T-helper 1 cell treated with Interleukin-12 subunit alpha and Interleukin-12 subunit beta and Interleukin-4 antibody, amounts not matched to agents 30 μg/mL and 1 μg/mL, for 36 hours (primary cell): ENCODE measurements at regions not wholly inside any gene's neighbourhood (a gene's known extent, or its start where the extent isn't known, plus 50 kb on each side); places are given as distances from the start of the nearest gene placed in this dataset.

Experiments
- H3K27ac Mint-ChIP-seq: one replicate; pipeline ENCODE4 v1.8.0; 2021; ENCODE audit warnings: mild to moderate bottlenecking, mixed read lengths
- H3K27me3 Mint-ChIP-seq: one replicate; pipeline ENCODE4 v1.8.0; 2021; ENCODE audit warnings: low read depth, mixed read lengths
- H3K36me3 Mint-ChIP-seq: one replicate; pipeline ENCODE4 v1.8.0; 2021; ENCODE audit warnings: low read depth, mixed read lengths
- H3K4me1 Mint-ChIP-seq: one replicate; pipeline ENCODE4 v1.8.0; 2021; ENCODE audit warnings: low read depth, mixed read lengths
- H3K4me3 Mint-ChIP-seq: one replicate; pipeline ENCODE4 v1.8.0; 2021; ENCODE audit warnings: mild to moderate bottlenecking, moderate library complexity, mixed read lengths
- H3K9me3 Mint-ChIP-seq: one replicate; pipeline ENCODE4 v1.8.0; 2021; ENCODE audit warnings: mixed read lengths

DNA sequence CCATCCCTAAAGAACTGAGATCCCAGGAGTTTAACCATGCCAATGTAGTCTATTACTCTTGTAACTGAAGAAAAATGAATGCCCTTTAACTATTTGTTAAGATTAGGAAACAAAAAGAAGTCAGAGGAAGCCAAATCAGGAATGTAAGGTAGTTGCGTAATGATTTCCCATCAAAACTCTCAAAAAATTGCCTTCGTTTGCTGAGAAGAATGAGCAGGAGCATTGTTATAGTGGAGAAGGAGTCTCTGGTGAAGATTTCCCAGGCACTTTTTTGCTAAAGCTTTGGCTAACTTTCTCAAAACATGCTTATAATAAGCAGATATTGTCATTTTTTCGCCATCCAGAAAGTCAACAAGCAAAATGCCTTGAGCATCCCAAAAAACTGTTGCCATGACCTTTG lies 224.0 kb upstream of the SIX2 start:
- Mint-ChIP-seq H3K9me3 (no peaks in the 10 kb centered on the region), H3K36me3 (no peaks in the 10 kb centered on the region), H3K4me1 (no peaks in the 10 kb centered on the region), H3K4me3 (no peak overlapping the region), H3K27ac (no peak overlapping the region), H3K27me3 (peaks cover 4% of the 10 kb centered on the region)

DNA sequence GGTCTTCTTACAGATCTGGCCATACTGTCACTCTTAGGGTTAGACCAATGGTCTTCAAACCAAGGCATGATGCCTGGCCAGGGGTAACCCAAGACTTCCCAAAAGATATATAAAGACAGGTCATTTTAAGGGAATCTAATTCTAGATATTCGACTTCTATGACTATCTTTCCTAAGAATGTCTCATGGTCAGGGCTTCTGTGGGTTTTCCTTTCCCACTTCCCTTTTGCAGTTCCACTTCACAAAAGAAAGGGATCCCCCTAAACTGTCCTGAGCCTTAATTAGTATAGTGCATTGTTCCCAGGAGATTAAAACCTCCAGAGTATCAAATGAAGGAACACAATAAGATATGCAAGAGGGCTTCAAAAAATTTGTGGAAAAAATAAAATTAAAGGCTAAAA lies 223.6 kb upstream of the SIX2 start:
- Mint-ChIP-seq H3K4me3 (no peak overlapping the region), H3K4me1 (no peaks in the 10 kb centered on the region), H3K27ac (no peak overlapping the region), H3K9me3 (no peaks in the 10 kb centered on the region), H3K27me3 (peaks cover 4% of the 10 kb centered on the region), H3K36me3 (no peaks in the 10 kb centered on the region)

GRCh38 chr2:45229411-45229810 lies 220.2 kb upstream of the SIX2 start:
- Mint-ChIP-seq H3K9me3 (no peaks in the 10 kb centered on the region), H3K27ac (no peak overlapping the region), H3K4me1 (no peaks in the 10 kb centered on the region), H3K36me3 (no peaks in the 10 kb centered on the region), H3K4me3 (no peak overlapping the region), H3K27me3 (peaks cover 11% of the 10 kb centered on the region)

GRCh38 chr2:45227347-45227746 lies 218.1 kb upstream of the SIX2 start:
- H3K4me3 Mint-ChIP-seq: no peak overlapping the region
- H3K27me3 Mint-ChIP-seq: peaks cover 15% of the 10 kb centered on the region
- no peaks in the 10 kb centered on the region for H3K36me3 Mint-ChIP-seq
- no peaks in the 10 kb centered on the region for H3K4me1 Mint-ChIP-seq
- H3K27ac Mint-ChIP-seq: no peak overlapping the region
- no peaks in the 10 kb centered on the region for H3K9me3 Mint-ChIP-seq

DNA sequence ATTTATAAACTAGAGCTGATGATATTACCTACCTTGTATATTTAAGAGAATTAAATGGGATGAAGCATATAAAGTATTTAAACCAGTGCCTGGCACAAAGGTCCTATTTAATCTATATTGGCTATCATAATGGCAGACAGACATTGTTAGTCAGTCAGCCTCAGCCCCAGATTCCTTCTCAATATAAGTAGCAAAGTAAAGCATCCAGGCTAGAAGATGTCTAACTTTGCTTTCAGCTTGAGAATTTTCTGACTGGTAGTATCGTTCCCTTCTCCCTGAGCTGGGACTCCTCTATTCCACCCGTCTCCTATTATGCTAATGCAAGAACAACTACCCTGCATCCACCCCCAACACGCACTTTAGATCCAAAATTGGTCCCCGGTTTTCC lies 215.7 kb upstream of the SIX2 start:
- Mint-ChIP-seq H3K4me1 (no peaks in the 10 kb centered on the region), H3K9me3 (no peaks in the 10 kb centered on the region), H3K4me3 (no peak overlapping the region), H3K36me3 (no peaks in the 10 kb centered on the region), H3K27me3 (peaks cover 15% of the 10 kb centered on the region), H3K27ac (no peak overlapping the region)

DNA sequence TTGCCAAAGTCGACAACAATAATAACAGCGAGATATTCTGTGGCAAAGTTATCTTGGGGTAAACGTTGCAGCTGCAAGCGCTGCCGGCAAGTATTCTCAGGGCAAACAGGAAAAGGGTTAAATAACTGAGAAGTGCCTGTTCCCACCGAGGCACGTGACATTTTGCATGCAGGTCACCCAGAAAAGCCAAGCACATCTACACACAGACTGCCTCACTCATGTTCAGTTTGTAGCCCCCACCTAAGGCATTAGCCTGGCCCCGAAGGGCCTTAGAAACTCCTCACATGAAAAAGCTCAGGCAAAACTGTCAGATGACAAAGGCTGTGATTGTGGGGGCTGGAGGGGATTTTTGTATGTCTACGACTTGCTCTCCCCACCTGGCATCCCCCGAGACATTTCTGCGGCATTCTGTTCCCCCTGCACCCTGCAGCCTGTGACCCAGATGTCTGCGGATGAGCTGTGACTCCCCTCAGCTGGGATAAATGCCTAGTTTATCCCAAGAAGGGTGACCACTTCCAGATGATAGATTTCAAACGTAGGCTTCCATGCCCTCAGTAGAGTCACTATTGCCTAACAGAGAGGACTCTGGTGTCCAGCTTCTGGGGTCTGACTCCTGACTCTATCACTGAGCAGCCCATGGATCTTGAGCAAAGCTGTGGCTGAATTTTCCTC lies 215.2 kb upstream of the SIX2 start:
- no peaks in the 10 kb centered on the region for H3K36me3 Mint-ChIP-seq
- peaks cover 15% of the 10 kb centered on the region for H3K27me3 Mint-ChIP-seq
- H3K9me3 Mint-ChIP-seq: no peaks in the 10 kb centered on the region
- no peak overlapping the region for H3K4me3 Mint-ChIP-seq
- H3K27ac Mint-ChIP-seq: no peak overlapping the region
- H3K4me1 Mint-ChIP-seq: no peaks in the 10 kb centered on the region

- Mint-ChIP-seq H3K36me3 (no peaks in the 10 kb centered on the region), H3K27ac (no peak overlapping the region), H3K4me1 (no peaks in the 10 kb centered on the region), H3K27me3 (peaks cover 15% of the 10 kb centered on the region), H3K9me3 (no peaks in the 10 kb centered on the region), H3K4me3 (no peak overlapping the region)
Measured at GRCh38 chr2:45223531-45223930, 214.3 kb upstream of the SIX2 start.

DNA sequence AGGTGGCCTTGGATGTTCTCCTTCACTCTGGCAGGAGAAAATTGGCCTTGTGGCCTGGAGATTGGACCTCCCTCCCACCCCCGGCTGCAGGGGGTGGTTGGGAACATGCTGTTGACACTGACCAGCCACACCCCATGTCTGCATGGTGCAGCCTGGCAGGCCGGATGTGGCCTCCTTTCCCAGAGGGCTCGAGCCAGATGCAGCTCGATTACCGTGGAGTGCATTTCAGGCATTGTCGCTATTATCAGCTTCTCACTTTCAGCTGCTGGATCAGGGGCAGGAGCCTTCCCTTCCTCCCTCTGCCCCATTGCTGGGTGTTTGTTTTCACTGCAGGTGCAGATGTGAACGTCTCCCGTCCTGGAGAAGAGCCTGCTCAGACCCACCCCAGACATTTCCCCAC lies 211.0 kb upstream of the SIX2 start:
- Mint-ChIP-seq H3K27me3 (peaks cover 11% of the 10 kb centered on the region), H3K27ac (no peak overlapping the region), H3K36me3 (no peaks in the 10 kb centered on the region), H3K4me1 (no peaks in the 10 kb centered on the region), H3K9me3 (no peaks in the 10 kb centered on the region), H3K4me3 (no peak overlapping the region)

- Mint-ChIP-seq H3K36me3 (no peaks in the 10 kb centered on the region), H3K9me3 (no peaks in the 10 kb centered on the region), H3K4me3 (no peak overlapping the region), H3K27me3 (peaks cover 11% of the 10 kb centered on the region), H3K4me1 (no peaks in the 10 kb centered on the region), H3K27ac (no peak overlapping the region)
Measured at GRCh38 chr2:45218931-45219339, 209.7 kb upstream of the SIX2 start.

GRCh38 chr2:45218297-45218696 lies 209.0 kb upstream of the SIX2 start:
- no peaks in the 10 kb centered on the region for H3K4me1 Mint-ChIP-seq
- H3K27ac Mint-ChIP-seq: no peak overlapping the region
- no peak overlapping the region for H3K4me3 Mint-ChIP-seq
- peaks cover 9% of the 10 kb centered on the region for H3K27me3 Mint-ChIP-seq
- H3K36me3 Mint-ChIP-seq: no peaks in the 10 kb centered on the region
- H3K9me3 Mint-ChIP-seq: no peaks in the 10 kb centered on the region

DNA sequence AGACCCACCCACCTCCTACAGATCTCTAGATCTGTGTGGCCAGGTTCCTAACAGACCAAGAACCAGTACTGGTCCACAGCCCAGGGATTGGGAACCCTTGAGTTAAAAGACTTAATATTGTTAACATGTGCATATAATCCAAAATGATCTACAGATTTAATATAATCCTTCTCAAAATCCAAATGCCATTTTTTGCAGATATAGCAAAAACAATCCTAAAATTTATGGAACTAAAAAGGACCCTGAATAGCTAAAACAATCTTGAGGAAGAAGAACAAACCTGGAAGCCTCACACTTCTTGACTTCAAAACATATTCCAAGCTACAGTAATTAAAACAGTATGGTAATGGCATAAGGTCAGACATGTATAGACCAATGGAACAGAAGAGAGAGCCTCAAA lies 206.9 kb upstream of the SIX2 start:
- Mint-ChIP-seq H3K4me3 (no peak overlapping the region), H3K27me3 (peaks cover 16% of the 10 kb centered on the region), H3K36me3 (no peaks in the 10 kb centered on the region)

DNA sequence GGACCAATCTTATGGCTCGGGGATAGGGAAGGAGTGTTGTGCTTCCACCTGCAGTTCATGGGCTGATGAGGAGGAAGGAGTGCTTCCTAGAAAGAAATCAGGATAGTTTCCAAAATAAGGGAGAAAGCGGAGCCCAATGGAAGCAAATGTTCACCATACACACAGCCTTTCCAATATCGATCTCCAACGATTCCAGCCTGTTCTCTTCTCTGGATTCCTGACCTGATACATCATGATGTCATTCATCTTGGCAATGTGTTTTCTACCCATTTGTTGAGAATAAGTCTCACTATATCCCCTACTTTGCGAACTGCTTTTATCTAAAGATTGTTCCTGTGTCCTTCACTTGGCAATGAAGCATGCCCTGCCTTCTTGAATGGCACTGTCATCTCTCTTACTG lies 205.3 kb upstream of the SIX2 start:
- Mint-ChIP-seq H3K9me3 (no peaks in the 10 kb centered on the region), H3K4me3 (no peak overlapping the region), H3K4me1 (no peaks in the 10 kb centered on the region), H3K27ac (no peak overlapping the region), H3K36me3 (no peaks in the 10 kb centered on the region), H3K27me3 (peaks cover 19% of the 10 kb centered on the region)

More for the DNA sequence above, 206.9 kb upstream of the SIX2 start:
- Mint-ChIP-seq H3K27ac (no peak overlapping the region), H3K4me1 (no peaks in the 10 kb centered on the region), H3K9me3 (no peaks in the 10 kb centered on the region)

DNA sequence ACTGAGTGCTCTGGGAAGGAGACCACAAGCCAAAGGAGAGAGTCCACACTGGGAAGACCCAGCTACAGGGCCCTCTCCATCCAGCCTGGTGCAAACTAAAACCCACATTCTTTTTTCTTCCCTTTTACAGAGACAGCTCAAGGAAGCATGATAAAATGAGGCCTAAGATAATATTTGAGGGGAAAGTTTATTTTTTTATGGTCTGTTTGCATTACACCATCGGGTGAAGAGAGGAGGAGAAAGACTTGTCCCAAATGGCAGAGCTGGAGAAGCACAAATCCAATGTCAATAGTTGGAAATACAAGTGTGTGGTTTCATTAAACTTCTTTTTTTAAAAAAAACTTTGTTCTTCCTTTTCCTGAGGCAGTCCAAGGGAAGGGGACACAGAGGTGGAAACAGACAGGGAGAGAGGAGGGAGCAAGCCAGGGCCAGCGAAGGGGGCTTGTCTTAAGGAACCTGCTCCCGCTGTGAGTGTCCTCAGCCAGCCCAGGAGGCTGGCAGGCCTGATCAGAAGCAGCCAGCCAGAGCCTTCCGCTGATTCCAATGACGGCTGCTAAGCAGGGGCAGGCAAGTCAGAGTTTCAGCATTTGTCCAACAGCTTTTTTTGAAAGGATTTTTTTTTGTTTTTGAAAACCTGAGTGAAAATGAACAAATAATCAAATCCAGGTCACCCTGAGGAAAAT lies 203.8 kb upstream of the SIX2 start:
- peaks cover 19% of the 10 kb centered on the region for H3K27me3 Mint-ChIP-seq
- H3K4me1 Mint-ChIP-seq: no peaks in the 10 kb centered on the region
- no peak overlapping the region for H3K27ac Mint-ChIP-seq
- no peaks in the 10 kb centered on the region for H3K36me3 Mint-ChIP-seq
- no peak overlapping the region for H3K4me3 Mint-ChIP-seq
- no peaks in the 10 kb centered on the region for H3K9me3 Mint-ChIP-seq

- Mint-ChIP-seq H3K27ac (no peak overlapping the region), H3K4me3 (no peak overlapping the region), H3K4me1 (no peaks in the 10 kb centered on the region), H3K36me3 (no peaks in the 10 kb centered on the region), H3K9me3 (no peaks in the 10 kb centered on the region), H3K27me3 (peaks cover 19% of the 10 kb centered on the region)
Measured at GRCh38 chr2:45211636-45212035, 202.4 kb upstream of the SIX2 start.

- H3K27ac Mint-ChIP-seq: no peak overlapping the region
- H3K36me3 Mint-ChIP-seq: no peaks in the 10 kb centered on the region
- H3K4me1 Mint-ChIP-seq: no peaks in the 10 kb centered on the region
- H3K4me3 Mint-ChIP-seq: no peak overlapping the region
- H3K27me3 Mint-ChIP-seq: peaks cover 19% of the 10 kb centered on the region
- H3K9me3 Mint-ChIP-seq: no peaks in the 10 kb centered on the region
Measured at GRCh38 chr2:45210462-45211195, 201.4 kb upstream of the SIX2 start.
